NB4 (cell line): ENCODE measurements at regions not wholly inside any gene's neighbourhood (a gene's known extent, or its start where the extent isn't known, plus 50 kb on each side); places are given as distances from the start of the nearest gene placed in this dataset.

Experiments
- DNase-seq: peaks from one replicate; pipeline ENCODE4 v3.0.0; 2010; ENCODE audit warnings: low read depth
- H3K4me3 ChIP-seq: one replicate; pipeline ENCODE4 v1.5.1; 2011; ENCODE audit warnings: mild to moderate bottlenecking, low read depth, low read length, moderate library complexity
- CTCF ChIP-seq: IDR thresholded peaks from one replicate; pipeline ENCODE4 v1.5.1; 2012; ENCODE audit warnings: low read depth, low read length
- MAX ChIP-seq: IDR thresholded peaks from 2 replicates; pipeline ENCODE4 v1.6.1; 2011; ENCODE audit warnings: low read depth, low read length
- MYC ChIP-seq: IDR thresholded peaks from 2 replicates; pipeline ENCODE4 v1.6.1; 2011; ENCODE audit warnings: low read depth, low read length
- POLR2A ChIP-seq: IDR thresholded peaks from 2 replicates; pipeline ENCODE4 v1.6.1; 2011; ENCODE audit warnings: mild to moderate bottlenecking; ENCODE audit not compliant: insufficient read length; ENCODE audit errors: extremely low read depth

- no peak overlapping the region for H3K4me3 ChIP-seq
- DNase-seq = no peak
- TF ChIP-seq MAX (no peak), POLR2A (no peak), CTCF (no peak), MYC (no peak)
Observed at GRCh38 chr4:176383273-176384077, 63.7 kb downstream of the SPCS3 start.

- TF ChIP-seq MYC (no peak), MAX (no peak), CTCF (no peak), POLR2A (no peak)
- DNase-seq = no peak
- H3K4me3 ChIP-seq = no peak overlapping the region
Observed at GRCh38 chr4:176385601-176386000, 65.8 kb downstream of the SPCS3 start.

GRCh38 chr4:176387571-176387970, 67.8 kb downstream of the SPCS3 start:
- TF ChIP-seq MYC (no peak), MAX (no peak), CTCF (no peak), POLR2A (no peak)
- no peak for DNase-seq
- H3K4me3 ChIP-seq = no peak overlapping the region

- TF ChIP-seq POLR2A (no peak), MAX (no peak), MYC (no peak), CTCF (no peak)
- no peak for DNase-seq
Observed at GRCh38 chr4:176393306-176394013, 73.7 kb downstream of the SPCS3 start.

GRCh38 chr4:176400816-176401461, 81.2 kb downstream of the SPCS3 start:
- H3K4me3 ChIP-seq = no peak overlapping the region
- TF ChIP-seq MYC = no peak
- no peak for TF ChIP-seq MAX
- no peak for TF ChIP-seq POLR2A
- TF ChIP-seq CTCF = no peak
- DNase-seq = no peak

More at GRCh38 chr4:176393306-176394013, 73.7 kb downstream of the SPCS3 start:
- no peak overlapping the region for H3K4me3 ChIP-seq
